Stimulated activated CD4-positive, alpha-beta T cell treated with anti-CD3 and anti-CD28 coated beads, Interleukin-12 subunit alpha, Interleukin-12 subunit beta, amount 100 ng/mL, for 48 hours (primary cell): ENCODE measurements at regions not wholly inside any gene's neighbourhood (a gene's known extent, or its start where the extent isn't known, plus 50 kb on each side); places are given as distances from the start of the nearest gene placed in this dataset.
"Not testable (repeated sequence)": the region's sequence is repeated elsewhere in the genome, so short reads cannot be mapped to it uniquely, and the experiment has no call there.

Experiments used
- DNase-seq, 3 donors: peaks; one replicate each; pipeline ENCODE4 v3.0.0-alpha.2; 2020; ENCODE audit warnings: low read depth in 2 of 3, low spot score in 1 of 3

GRCh38 chr5:36523926-36524325, 82.5 kb upstream of the SLC1A3 start:
- DNase-seq: no peak

GRCh38 chr5:36526537-36526936, 79.9 kb upstream of the SLC1A3 start:
- DNase-seq: no peak

GRCh38 chr5:36528588-36528987, 77.8 kb upstream of the SLC1A3 start:
- DNase-seq: no peak

- DNase-seq: no peak
Measured at GRCh38 chr5:36529142-36529541, 77.3 kb upstream of the SLC1A3 start.

GRCh38 chr5:36530215-36530614, 76.2 kb upstream of the SLC1A3 start:
- DNase-seq: no peak

GRCh38 chr5:36531401-36531800, 75.0 kb upstream of the SLC1A3 start:
- no peak for DNase-seq

GRCh38 chr5:36535378-36535777, 71.0 kb upstream of the SLC1A3 start:
- DNase-seq: no peak

- DNase-seq: no peak
Measured at GRCh38 chr5:36535859-36536615, 70.4 kb upstream of the SLC1A3 start.

- DNase-seq: no peak
Measured at GRCh38 chr5:36536616-36537005, 69.8 kb upstream of the SLC1A3 start.

GRCh38 chr5:36537724-36538123, 68.7 kb upstream of the SLC1A3 start:
- no peak for DNase-seq

GRCh38 chr5:36552651-36553393, 53.6 kb upstream of the SLC1A3 start:
- DNase-seq: no peak

GRCh38 chr5:36555035-36555434, 51.4 kb upstream of the SLC1A3 start:
- not testable (repeated sequence) for DNase-seq
